HG03066 (cell line): ENCODE measurements at regions not wholly inside any gene's neighbourhood (a gene's known extent, or its start where the extent isn't known, plus 50 kb on each side); places are given as distances from the start of the nearest gene placed in this dataset.

Experiments used
- ATAC-seq: cut with Tn5 transposase; IDR thresholded peaks from one replicate; pipeline ENCODE4 v1.9.1; 2021; ENCODE audit warnings: low read depth; ENCODE audit not compliant: unreplicated experiment

DNA sequence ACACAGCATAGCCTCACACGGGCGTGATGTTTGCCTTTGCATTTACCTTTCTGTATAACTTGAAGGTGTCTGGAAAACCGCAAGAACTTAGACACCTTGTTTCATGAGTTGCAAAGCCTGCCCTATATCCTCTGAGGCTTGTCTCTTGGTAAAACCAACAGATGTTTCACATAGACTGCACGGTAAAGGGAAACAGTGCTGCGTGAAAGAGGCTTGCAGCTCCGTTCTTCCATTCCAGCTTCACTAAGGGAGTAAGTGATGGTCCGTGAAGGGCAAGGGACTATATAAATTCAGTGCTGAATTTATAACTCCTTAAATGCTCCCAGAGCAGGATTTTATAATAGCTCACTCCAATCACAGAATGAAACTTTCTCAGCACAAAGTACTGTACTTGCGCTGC is 360.5 kb downstream of the SOX11 start:
- no peak for ATAC-seq

- no peak for ATAC-seq
These were observed 361.6 kb downstream of the SOX11 start for GRCh38 chr2:6053743-6054142.

GRCh38 chr2:6054161-6054671 is 362.0 kb downstream of the SOX11 start:
- no peak for ATAC-seq

DNA sequence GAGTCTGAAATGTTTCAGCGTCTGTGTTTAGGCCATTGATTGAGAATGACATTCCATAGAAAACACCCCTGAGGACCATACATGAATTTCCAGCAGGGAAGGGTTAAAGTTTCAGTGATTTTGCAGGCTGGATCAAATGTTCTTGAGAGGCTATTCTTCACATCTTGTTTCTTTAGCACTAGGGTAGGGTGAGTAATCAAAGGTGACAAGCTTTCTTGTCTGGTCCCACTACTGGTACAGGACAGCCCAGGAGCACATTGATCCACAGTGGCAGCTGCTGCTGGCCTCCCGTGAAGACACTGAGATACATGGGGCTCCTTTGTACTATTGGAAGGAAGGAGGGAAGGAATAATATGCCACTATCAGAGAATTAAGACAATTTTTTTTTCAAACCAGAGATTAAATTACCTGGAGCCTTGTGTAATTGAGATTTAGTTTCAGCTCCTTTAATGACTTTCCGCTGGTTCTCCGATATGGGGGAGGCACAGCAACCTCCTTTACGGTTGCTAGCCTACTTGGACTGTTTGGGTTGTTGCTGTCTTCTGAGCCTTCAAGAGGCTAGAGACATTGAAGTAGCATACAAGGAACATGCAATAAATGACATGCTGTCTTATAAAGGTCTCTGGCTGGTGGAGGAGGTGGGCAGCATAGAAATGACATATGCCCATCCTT is 368.9 kb downstream of the SOX11 start:
- ATAC-seq = no peak

- ATAC-seq = no peak
These were observed 372.6 kb downstream of the SOX11 start for GRCh38 chr2:6064757-6065156.

- ATAC-seq = no peak
These were observed 373.5 kb downstream of the SOX11 start for GRCh38 chr2:6065703-6066102.

- ATAC-seq = no peak
These were observed 374.9 kb downstream of the SOX11 start for GRCh38 chr2:6067089-6067488.

GRCh38 chr2:6067806-6068205 is 375.6 kb downstream of the SOX11 start:
- no peak for ATAC-seq

DNA sequence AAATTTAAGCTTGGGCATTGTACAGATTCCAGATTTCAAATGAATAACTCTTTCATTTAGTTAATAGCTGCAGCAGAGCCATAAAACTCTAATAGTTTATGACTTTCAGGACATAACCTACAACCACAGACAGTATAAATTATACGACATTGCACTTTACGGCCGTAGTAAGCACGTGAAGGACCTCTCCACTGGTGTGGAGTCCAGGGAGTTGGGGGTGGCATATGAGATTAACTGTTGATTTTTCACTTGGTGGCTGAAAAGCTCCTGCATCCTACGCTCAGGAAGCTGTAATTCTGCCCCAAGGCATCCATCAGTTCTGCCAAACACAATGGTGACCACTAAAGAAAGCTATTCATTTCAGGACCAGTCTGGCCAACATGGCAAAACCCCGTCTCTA is 376.2 kb downstream of the SOX11 start:
- no peak for ATAC-seq

DNA sequence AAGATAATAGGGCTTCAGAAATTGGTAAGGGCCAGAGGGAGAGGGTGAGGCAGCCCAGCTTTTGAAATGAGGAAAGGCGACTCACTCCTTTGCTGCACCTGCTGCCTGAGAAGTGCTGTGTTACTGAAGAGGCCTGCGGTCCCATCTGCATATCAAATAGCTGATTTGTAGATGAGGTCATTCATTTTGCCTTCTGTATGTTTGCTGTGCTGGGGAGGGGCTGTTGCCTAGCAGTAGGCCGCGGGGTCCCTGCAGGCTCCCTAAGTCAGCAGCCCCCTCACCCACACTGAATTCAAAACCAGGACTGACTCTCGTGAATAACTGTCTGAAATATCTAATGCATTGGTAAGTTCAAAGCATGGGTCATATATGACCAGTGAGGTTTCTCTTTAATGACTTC is 377.2 kb downstream of the SOX11 start:
- ATAC-seq = no peak

- no peak for ATAC-seq
These were observed 379.3 kb downstream of the SOX11 start for GRCh38 chr2:6071519-6071918.

- no peak for ATAC-seq
These were observed 380.1 kb downstream of the SOX11 start for GRCh38 chr2:6072276-6072675.

DNA sequence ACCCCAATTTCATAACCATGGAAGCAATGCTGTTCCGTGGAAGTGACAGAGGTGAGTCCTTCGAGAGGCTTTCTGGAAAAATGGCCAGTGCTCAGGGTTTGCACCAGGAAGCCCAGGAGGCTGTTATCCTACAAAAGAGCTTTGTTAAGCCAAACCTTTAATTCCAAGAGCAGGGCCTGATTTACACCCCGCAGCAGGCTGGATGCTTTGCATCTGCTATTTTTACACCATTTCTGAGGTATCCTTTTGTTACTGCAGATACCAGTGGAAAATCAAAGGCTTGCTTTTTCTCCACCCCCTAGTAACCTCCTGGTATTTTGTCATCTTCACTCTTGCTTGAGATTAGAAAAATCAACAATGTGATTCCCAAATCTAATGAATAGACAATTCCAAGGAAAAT is 380.6 kb downstream of the SOX11 start:
- no peak for ATAC-seq

GRCh38 chr2:6073191-6074088 is 381.3 kb downstream of the SOX11 start:
- ATAC-seq = no peak

GRCh38 chr2:6074089-6074643 is 382.0 kb downstream of the SOX11 start:
- no peak for ATAC-seq

- no peak for ATAC-seq
These were observed 385.4 kb downstream of the SOX11 start for GRCh38 chr2:6077585-6077984.

DNA sequence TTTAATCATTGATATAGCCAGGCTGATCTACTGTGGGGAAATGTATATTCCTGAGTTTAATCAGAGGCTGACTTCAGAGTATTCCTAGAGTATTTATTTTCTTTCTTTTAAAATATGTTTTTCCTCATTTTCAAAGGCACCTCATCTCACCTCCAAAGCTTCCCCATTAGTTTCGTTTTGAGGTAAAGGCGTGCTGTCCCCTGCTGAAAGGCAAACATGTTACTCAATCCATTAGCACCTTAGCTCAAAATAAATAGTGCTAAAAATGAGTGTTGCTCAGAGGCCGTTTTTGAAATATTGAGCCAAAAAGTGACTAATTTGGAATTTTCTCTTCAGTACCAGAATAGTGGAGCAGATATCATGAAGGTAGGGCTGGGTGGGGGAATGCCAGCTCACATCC is 386.2 kb downstream of the SOX11 start:
- no peak for ATAC-seq

DNA sequence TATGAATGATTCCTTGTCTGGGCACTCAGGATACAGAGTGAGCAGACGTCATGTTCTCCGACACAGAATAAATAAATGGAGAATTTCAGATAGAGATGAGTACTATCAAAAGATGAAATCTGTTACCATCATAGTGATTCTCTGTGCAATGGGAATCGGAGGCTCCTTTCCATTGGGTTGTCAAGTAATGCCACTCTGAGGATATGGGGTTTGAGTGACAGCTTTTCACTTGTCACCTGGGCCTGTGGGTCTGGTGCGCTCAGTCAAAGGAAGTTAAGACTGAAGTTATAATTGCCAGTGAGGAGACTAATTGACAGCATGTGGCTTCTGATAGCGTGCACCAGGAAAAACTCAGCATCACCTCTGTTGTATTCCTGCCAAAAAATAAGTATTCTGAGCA is 387.2 kb downstream of the SOX11 start:
- ATAC-seq = no peak

DNA sequence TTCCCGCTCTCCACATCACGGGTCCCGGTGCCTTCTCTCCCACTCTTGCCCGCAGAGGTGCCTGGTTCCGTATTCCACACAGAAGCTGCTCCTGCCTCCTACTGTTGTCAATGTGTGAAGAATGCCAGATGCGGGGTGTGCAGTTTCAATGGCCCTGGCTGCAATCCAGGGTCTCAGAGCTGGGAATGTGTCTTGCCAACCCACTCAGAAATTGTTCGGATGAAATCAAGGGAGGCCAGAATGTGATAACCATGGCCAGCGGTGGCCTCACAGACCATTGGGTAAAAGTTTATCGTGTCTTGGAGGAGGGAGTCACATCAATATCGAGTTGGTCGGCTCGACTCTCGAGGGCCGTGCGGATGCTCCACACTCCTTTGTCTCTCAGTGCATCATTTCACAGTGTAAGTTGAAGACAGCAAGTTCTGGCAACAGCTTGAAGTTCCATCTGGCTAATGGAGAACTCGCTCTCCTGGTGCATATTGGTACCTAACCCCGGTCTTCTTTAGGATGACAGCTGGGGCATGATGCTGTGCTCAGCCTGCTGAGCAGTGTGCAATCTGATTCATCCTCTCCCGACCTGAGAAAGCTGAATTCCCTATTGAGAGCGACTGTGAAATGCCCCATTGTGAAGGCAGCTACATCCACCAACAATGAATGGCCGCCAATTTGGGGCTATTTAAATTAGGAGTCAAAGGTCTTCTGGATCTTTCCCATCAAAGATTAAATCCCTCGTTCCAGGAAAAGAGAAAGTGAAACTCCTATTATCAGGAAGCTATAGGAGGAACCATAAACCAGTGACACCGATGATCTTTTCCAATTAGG is 389.0 kb downstream of the SOX11 start:
- ATAC-seq = no peak

DNA sequence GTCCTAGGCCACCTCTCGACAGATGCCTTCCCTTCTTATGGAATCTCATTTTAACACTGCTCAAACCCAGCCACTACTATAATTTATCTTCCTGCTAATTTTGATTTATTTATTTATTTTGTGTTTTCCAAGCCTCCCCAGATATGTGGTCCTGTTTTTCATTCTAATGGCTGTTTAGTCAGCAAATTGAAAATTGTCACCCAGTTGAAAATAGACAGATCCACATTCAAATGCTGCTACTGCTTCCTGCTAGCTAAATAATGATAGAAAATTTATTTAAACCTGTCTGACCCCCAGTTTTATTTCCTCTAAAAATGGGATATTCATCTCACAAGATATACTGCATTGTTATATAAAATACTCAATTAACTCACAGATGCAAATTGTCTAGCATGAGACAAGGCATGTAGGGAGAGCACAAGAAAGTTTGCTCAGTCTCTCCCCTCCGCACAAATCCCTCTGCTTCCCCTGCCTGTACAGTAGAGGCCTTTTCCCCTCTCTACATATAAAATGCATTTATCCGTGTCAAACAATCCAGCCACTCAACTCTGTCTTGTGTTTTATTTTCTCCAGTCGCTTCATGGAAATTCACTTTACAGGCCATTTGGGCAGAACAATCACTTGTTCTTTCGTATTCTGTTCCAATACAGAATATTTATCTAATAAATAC is 389.9 kb downstream of the SOX11 start:
- ATAC-seq = no peak
